ENCODE measurements at regions not wholly inside any gene's neighbourhood (a gene's known extent, or its start where the extent isn't known, plus 50 kb on each side); places are given as distances from the start of the nearest gene placed in this dataset.

DNA sequence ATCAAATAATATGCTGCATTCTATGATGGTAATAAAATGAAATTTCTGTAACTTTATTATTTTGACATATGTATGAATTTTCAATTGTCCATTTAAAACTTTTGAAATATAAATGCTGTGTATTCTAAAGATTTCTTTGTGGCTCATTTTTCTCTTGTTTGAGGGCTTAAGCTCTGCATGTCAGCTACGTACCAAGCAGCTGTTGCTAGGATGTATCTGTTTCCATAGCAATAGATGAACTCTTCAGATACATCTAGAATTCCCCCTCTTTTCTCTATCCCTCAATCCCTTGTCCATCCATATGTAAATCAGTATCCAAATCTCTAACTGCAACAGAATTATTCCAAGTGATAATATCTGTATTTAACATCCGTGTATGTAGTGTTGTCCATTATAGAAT is 76.5 kb upstream of the OPRM1 start:
- no peak for TF ChIP-seq REST (IDR thresholded peaks at IDR 0.05; ENCODE audit: insufficient read depth in 1 of 2, low read depth in 2 of 2, low read length in 2 of 2)
- TF ChIP-seq TAF1 (IDR thresholded peaks at IDR 0.05; ENCODE audit: borderline replicate concordance, insufficient read depth, low read length) = no peak
- TF ChIP-seq SIN3A (IDR thresholded peaks at IDR 0.05; ENCODE audit: borderline replicate concordance, insufficient read depth, low read length) = no peak
- no peak for TF ChIP-seq POLR2AphosphoS5 (IDR thresholded peaks at IDR 0.05; ENCODE audit: low read depth, low read length)
- TF ChIP-seq FOXP2 (optimal IDR thresholded peaks at IDR 0.05; ENCODE audit: borderline replicate concordance, extremely low read depth, extremely low read length, insufficient read depth) = no peak

DNA sequence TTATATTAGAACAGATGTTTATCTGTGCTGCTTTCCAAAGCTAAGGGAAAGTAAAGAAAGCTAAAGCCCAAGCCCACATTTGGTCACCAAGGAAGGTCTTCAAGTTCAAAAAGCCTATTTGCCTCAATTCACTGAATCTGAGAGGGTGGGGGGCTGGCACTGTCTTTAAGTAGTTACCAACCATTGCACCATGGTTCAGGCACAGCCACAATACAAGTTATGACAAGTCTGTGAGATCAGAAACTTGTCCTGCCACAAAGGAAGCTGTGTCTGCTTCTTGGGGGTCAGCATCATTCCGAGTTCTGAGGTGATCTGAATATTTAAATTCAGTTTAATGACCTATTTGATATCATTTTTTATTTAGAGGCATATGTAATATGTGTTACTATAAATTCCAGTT is 78.3 kb upstream of the OPRM1 start:
- TF ChIP-seq FOXP2 (optimal IDR thresholded peaks at IDR 0.05; ENCODE audit: borderline replicate concordance, extremely low read depth, extremely low read length, insufficient read depth) (no peak), SIN3A (IDR thresholded peaks at IDR 0.05; ENCODE audit: borderline replicate concordance, insufficient read depth, low read length) (no peak), REST (IDR thresholded peaks at IDR 0.05; ENCODE audit: insufficient read depth in 1 of 2, low read depth in 2 of 2, low read length in 2 of 2) (no peak), POLR2AphosphoS5 (IDR thresholded peaks at IDR 0.05; ENCODE audit: low read depth, low read length) (no peak), TAF1 (IDR thresholded peaks at IDR 0.05; ENCODE audit: borderline replicate concordance, insufficient read depth, low read length) (no peak)

DNA sequence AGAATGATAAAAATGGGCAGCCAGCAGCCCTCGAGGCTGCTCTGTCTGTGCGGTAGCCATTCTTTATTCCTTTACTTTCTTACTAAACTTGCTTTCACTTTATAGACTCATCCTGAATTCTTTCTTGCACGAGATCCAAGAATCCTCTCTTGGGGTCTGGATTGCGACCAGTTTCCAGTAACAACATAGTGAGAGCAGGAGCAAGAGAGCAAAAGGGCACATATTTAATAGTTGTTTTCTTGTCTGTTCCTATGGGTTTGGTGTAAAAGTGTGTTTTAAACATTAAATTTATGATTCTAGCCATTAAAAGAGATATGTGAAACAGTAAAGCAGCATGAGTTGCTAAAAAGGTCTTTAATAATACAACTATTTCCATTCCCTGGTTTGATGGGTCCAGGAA is 78.8 kb upstream of the OPRM1 start:
- no peak for TF ChIP-seq SIN3A (IDR thresholded peaks at IDR 0.05; ENCODE audit: borderline replicate concordance, insufficient read depth, low read length)
- no peak for TF ChIP-seq TAF1 (IDR thresholded peaks at IDR 0.05; ENCODE audit: borderline replicate concordance, insufficient read depth, low read length)
- TF ChIP-seq POLR2AphosphoS5 (IDR thresholded peaks at IDR 0.05; ENCODE audit: low read depth, low read length) = no peak
- no peak for TF ChIP-seq REST (IDR thresholded peaks at IDR 0.05; ENCODE audit: insufficient read depth in 1 of 2, low read depth in 2 of 2, low read length in 2 of 2)
- no peak for TF ChIP-seq FOXP2 (optimal IDR thresholded peaks at IDR 0.05; ENCODE audit: borderline replicate concordance, extremely low read depth, extremely low read length, insufficient read depth)

- TF ChIP-seq POLR2AphosphoS5 (IDR thresholded peaks at IDR 0.05; ENCODE audit: low read depth, low read length) = no peak
- no peak for TF ChIP-seq TAF1 (IDR thresholded peaks at IDR 0.05; ENCODE audit: borderline replicate concordance, insufficient read depth, low read length)
- no peak for TF ChIP-seq SIN3A (IDR thresholded peaks at IDR 0.05; ENCODE audit: borderline replicate concordance, insufficient read depth, low read length)
- no peak for TF ChIP-seq FOXP2 (optimal IDR thresholded peaks at IDR 0.05; ENCODE audit: borderline replicate concordance, extremely low read depth, extremely low read length, insufficient read depth)
- no peak for TF ChIP-seq REST (IDR thresholded peaks at IDR 0.05; ENCODE audit: insufficient read depth in 1 of 2, low read depth in 2 of 2, low read length in 2 of 2)
Measured at GRCh38 chr6:153959276-153959675, 79.8 kb upstream of the OPRM1 start.

DNA sequence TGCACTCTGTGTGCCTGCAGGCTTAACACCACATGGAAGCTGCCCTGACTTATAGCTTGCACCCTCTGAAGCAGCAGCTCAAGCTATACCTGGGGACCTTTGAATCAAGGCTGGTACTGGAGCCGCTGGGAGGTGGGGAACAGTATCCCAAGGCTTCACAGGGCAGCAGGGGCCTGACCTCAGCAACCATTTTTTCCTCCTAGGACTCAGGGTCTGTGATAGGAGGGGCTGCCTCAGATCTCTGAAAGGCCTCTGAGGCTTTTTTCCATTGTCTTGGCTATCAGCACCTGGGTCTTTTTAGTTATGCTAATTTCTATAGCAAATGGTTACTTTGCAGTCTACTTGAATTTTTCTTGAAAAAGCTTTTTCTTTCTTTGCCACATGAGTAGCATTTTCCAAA is 80.2 kb upstream of the OPRM1 start:
- TF ChIP-seq SIN3A (IDR thresholded peaks at IDR 0.05; ENCODE audit: borderline replicate concordance, insufficient read depth, low read length) = no peak
- no peak for TF ChIP-seq FOXP2 (optimal IDR thresholded peaks at IDR 0.05; ENCODE audit: borderline replicate concordance, extremely low read depth, extremely low read length, insufficient read depth)
- no peak for TF ChIP-seq TAF1 (IDR thresholded peaks at IDR 0.05; ENCODE audit: borderline replicate concordance, insufficient read depth, low read length)
- TF ChIP-seq POLR2AphosphoS5 (IDR thresholded peaks at IDR 0.05; ENCODE audit: low read depth, low read length) = no peak
- TF ChIP-seq REST (IDR thresholded peaks at IDR 0.05; ENCODE audit: insufficient read depth in 1 of 2, low read depth in 2 of 2, low read length in 2 of 2) = no peak

All from PFSK-1 (cell line).